PFSK-1 (cell line): ENCODE measurements at regions not wholly inside any gene's neighbourhood (a gene's known extent, or its start where the extent isn't known, plus 50 kb on each side); places are given as distances from the start of the nearest gene placed in this dataset.

Experiments
- FOXP2 ChIP-seq: optimal IDR thresholded peaks from 2 replicates; pipeline ENCODE3; 2011; ENCODE audit warnings: borderline replicate concordance, control low read depth, inconsistent platforms; ENCODE audit not compliant: insufficient read depth; ENCODE audit errors: extremely low read length, extremely low read depth
- POLR2AphosphoS5 ChIP-seq: IDR thresholded peaks from 2 replicates; pipeline ENCODE4 v1.6.1; 2012; ENCODE audit warnings: low read depth, mild to moderate bottlenecking, control low read depth, low read length, moderate library complexity
- SIN3A ChIP-seq: IDR thresholded peaks from 2 replicates; pipeline ENCODE4 v1.6.1; 2012; ENCODE audit warnings: mild to moderate bottlenecking, low read length, moderate library complexity, borderline replicate concordance; ENCODE audit not compliant: insufficient read depth
- TAF1 ChIP-seq: IDR thresholded peaks from 2 replicates; pipeline ENCODE4 v1.6.1; 2012; ENCODE audit warnings: low read length, control low read depth, borderline replicate concordance; ENCODE audit not compliant: insufficient read depth
- TF ChIP-seq, protein P1 (sequence below), 2 experiments: IDR thresholded peaks; 2 replicates each; pipeline versions ENCODE4 v1.6.1 to v1.8.0; 2011 to 2012; ENCODE audit warnings: low read depth in 2 of 2, low read length in 2 of 2, control low read depth in 1 of 2, inconsistent platforms in 1 of 2, mild to moderate bottlenecking in 1 of 2, moderate library complexity in 1 of 2; ENCODE audit not compliant: insufficient read depth in 1 of 2

DNA sequence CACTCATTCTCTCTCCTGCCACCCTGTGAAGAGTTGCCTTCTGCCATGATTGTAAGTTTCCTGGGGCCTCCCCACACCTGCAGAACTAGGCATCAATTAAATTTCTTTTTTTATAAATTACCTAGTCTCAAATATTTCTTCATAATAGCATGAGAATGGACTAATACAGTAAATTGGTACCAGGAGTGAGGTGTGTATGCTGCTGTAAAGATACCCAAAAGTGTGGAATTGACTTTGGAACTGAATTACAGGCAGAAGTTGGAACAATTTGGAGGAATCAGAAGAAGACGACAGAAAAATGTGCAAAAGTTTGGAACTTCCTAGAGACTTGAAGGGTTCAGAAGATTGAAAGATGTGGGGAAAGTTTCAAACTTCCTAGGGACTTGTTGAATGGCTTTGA lies 308.1 kb upstream of the TMPRSS15 start:
- no peak for TF ChIP-seq FOXP2
- TF ChIP-seq TAF1 = no peak
- TF ChIP-seq, protein P1, sequence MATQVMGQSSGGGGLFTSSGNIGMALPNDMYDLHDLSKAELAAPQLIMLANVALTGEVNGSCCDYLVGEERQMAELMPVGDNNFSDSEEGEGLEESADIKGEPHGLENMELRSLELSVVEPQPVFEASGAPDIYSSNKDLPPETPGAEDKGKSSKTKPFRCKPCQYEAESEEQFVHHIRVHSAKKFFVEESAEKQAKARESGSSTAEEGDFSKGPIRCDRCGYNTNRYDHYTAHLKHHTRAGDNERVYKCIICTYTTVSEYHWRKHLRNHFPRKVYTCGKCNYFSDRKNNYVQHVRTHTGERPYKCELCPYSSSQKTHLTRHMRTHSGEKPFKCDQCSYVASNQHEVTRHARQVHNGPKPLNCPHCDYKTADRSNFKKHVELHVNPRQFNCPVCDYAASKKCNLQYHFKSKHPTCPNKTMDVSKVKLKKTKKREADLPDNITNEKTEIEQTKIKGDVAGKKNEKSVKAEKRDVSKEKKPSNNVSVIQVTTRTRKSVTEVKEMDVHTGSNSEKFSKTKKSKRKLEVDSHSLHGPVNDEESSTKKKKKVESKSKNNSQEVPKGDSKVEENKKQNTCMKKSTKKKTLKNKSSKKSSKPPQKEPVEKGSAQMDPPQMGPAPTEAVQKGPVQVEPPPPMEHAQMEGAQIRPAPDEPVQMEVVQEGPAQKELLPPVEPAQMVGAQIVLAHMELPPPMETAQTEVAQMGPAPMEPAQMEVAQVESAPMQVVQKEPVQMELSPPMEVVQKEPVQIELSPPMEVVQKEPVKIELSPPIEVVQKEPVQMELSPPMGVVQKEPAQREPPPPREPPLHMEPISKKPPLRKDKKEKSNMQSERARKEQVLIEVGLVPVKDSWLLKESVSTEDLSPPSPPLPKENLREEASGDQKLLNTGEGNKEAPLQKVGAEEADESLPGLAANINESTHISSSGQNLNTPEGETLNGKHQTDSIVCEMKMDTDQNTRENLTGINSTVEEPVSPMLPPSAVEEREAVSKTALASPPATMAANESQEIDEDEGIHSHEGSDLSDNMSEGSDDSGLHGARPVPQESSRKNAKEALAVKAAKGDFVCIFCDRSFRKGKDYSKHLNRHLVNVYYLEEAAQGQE (IDR thresholded peaks at IDR 0.05; ENCODE audit: insufficient read depth in 1 of 2, low read depth in 2 of 2, low read length in 2 of 2) = no peak
- no peak for TF ChIP-seq SIN3A
- no peak for TF ChIP-seq POLR2AphosphoS5

DNA sequence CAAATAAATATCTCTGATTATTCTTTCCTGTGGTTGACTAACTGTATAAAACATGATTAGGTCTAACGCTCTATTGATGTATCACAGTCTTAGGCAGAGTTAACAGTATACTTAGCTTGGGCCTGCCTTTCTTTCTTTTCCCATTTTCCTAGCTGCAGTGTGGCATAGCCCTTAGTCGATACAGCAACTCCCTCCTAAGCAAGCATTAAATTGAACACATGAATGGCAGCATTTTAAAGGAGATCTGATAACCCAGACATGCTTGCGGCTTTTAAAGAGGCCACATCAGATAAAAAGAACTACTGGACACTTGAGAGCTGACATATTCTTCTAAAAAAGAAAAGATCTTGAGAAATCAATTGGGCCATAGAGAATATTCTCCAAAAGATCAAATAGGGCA lies 312.0 kb upstream of the TMPRSS15 start:
- TF ChIP-seq SIN3A (no peak), POLR2AphosphoS5 (no peak), TAF1 (no peak), FOXP2 (no peak)
- TF ChIP-seq, protein P1 (IDR thresholded peaks at IDR 0.05; ENCODE audit: insufficient read depth in 1 of 2, low read depth in 2 of 2, low read length in 2 of 2) = no peak

DNA sequence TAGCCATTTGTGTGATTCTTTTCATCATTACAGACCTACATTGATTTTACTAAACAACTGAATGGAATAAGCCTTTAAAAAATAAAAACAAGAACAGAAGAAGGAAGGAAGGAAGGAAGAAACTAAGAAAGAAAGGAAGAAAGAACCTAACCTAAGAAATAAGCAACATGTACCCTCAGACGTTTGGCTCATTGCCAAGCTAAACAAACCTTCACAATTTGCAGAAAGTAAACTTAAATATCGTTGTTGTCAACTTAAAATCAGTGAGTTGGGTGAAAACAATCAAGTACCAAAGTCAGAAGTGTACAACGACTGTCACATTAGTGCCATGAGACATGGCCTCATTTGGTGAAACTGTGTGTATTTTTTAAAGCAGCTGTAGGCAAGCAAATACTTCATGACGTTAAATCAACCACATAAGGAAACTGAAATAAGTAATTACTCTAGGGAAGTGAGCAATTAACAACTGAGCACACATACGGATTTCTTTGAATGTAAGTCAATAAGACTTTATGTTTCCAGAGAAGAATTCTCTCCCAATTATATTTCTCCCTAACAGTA lies 313.1 kb upstream of the TMPRSS15 start:
- TF ChIP-seq, protein P1 (IDR thresholded peaks at IDR 0.05; ENCODE audit: insufficient read depth in 1 of 2, low read depth in 2 of 2, low read length in 2 of 2) = no peak
- TF ChIP-seq POLR2AphosphoS5 (no peak), TAF1 (no peak), SIN3A (no peak), FOXP2 (no peak)

DNA sequence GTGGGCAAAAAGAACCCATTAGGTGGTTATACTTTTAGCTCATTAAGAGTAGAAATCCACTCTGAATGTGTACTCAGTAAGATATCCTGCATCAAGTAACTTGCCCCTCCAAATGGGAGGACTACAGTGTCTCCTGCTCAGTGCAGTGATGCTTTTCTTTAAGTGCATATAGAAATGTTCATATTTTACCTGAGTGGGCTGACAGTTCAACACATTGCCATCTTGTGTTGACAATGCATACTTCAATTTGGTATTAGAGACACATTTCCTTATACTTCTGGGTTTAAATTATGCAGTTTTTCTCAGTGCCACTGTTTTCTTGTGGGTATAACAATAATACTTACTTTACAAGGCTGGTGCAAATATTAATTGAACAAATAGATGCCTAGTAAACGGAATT lies 318.6 kb upstream of the TMPRSS15 start:
- no peak for TF ChIP-seq SIN3A
- TF ChIP-seq FOXP2 = no peak
- TF ChIP-seq TAF1 = no peak
- no peak for TF ChIP-seq POLR2AphosphoS5
- TF ChIP-seq, protein P1 (IDR thresholded peaks at IDR 0.05; ENCODE audit: insufficient read depth in 1 of 2, low read depth in 2 of 2, low read length in 2 of 2) = no peak

- TF ChIP-seq, protein P1 (IDR thresholded peaks at IDR 0.05; ENCODE audit: insufficient read depth in 1 of 2, low read depth in 2 of 2, low read length in 2 of 2) = no peak
- no peak for TF ChIP-seq SIN3A
- TF ChIP-seq POLR2AphosphoS5 = no peak
- TF ChIP-seq FOXP2 = no peak
- TF ChIP-seq TAF1 = no peak
Measured at GRCh38 chr21:18723171-18723570, 319.6 kb upstream of the TMPRSS15 start.
